Choroid plexus epithelial cell (primary cell): ENCODE measurements at regions not wholly inside any gene's neighbourhood (a gene's known extent, or its start where the extent isn't known, plus 50 kb on each side); places are given as distances from the start of the nearest gene placed in this dataset.
"Not testable (repeated sequence)": the region's sequence is repeated elsewhere in the genome, so short reads cannot be mapped to it uniquely, and the experiment has no call there.

Experiments
- DNase-seq: peaks from one replicate; pipeline ENCODE4 v3.0.0-alpha.2; 2010; ENCODE audit warnings: low read depth
- H3K4me3 ChIP-seq: 2 replicates; pipeline ENCODE4 v1.5.1; 2011; ENCODE audit warnings: low read depth, mild to moderate bottlenecking, control low read depth, low read length, moderate library complexity
- TF ChIP-seq, protein P1 (sequence below): conservative IDR thresholded peaks from 2 replicates; pipeline ENCODE4 v1.5.1; 2011; ENCODE audit warnings: low read depth, mild to moderate bottlenecking, control low read depth, inconsistent platforms, low read length, moderate library complexity

DNA sequence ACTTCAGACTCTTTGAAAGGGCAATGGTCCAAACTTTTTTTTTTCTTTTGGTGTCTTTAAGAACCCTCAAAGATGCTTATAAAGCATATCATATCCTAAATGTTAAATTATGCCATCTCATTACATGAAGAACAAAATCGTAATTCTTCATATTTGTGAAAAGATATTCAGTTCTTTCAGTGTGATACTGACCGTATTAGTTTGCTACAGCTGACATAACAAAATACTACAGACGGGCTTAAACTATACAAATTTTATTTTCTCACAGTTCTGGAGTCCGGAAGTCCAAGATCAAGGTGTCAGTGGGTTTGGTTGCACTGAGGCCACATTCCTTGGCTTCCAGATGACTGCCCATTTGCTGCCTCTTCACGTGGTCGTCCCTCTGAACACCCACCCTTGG is 1377.2 kb upstream of the ZEB2 start:
- TF ChIP-seq, protein P1, sequence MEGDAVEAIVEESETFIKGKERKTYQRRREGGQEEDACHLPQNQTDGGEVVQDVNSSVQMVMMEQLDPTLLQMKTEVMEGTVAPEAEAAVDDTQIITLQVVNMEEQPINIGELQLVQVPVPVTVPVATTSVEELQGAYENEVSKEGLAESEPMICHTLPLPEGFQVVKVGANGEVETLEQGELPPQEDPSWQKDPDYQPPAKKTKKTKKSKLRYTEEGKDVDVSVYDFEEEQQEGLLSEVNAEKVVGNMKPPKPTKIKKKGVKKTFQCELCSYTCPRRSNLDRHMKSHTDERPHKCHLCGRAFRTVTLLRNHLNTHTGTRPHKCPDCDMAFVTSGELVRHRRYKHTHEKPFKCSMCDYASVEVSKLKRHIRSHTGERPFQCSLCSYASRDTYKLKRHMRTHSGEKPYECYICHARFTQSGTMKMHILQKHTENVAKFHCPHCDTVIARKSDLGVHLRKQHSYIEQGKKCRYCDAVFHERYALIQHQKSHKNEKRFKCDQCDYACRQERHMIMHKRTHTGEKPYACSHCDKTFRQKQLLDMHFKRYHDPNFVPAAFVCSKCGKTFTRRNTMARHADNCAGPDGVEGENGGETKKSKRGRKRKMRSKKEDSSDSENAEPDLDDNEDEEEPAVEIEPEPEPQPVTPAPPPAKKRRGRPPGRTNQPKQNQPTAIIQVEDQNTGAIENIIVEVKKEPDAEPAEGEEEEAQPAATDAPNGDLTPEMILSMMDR, result no peak
- DNase-seq, result no peak
- H3K4me3 ChIP-seq, result no peak overlapping the region

DNA sequence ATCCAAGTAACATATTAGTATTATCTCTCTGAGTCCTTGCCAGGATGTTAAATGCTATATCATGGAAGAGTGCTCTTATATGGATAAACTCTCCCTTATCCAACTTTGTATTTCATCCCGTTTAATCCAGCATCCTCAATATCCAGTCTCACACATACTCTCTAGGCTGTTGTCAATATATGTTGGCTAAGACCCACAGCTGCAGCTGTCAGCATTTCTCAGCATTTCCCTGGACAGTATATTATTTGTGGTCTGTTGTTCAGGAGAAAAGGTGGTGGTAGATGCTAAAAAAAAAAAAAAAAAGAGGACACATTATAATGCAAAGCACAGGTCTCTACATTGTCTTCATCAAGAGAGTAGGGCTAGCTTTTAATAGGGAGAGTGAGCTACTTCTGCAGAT is 1368.0 kb upstream of the ZEB2 start:
- DNase-seq, result no peak
- H3K4me3 ChIP-seq, result no peak overlapping the region
- TF ChIP-seq, protein P1, result no peak

DNA sequence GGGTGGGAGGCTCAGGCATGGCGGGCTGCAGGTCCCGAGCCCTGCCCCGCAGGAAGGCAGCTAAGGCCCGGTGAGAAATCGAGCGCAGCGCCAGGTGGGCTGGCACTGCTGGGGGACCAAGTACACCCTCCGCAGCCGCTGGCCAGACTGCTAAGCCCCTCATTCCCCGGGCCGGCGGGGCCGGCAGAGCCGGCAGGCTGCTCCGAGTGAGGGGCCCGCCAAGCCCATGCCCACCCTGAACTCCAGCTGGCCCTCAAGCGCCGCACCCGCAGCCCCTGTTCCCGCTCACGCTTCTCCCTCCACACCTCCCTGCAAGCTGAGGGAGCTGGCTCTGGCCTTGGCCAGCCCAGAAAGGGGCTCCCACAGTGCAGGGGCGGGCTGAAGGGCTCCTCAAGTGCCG is 1361.1 kb upstream of the ZEB2 start:
- DNase-seq, H3K4me3 ChIP-seq: not testable (repeated sequence)

DNA sequence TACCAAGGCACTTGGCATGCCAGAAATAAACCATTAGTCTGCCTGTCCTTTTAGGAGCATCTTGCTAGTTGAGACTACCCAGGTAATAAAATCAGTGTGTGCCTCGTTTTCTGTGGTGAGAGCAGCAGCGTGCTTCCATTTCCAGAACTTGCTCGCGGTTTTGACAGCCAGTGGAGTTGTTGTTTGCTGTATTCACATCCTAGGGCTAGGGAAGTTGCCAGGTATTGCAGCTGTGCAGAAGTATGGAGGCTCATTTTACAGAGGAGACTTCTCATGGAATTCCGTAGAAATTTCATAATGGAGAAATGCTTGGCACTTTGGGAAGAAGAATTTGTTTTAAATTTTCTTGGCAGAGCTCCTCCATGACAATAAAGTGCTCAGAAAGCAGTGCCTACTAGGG is 1355.1 kb upstream of the ZEB2 start:
- no peak overlapping the region for H3K4me3 ChIP-seq
- no peak for DNase-seq
- TF ChIP-seq, protein P1, result no peak

DNA sequence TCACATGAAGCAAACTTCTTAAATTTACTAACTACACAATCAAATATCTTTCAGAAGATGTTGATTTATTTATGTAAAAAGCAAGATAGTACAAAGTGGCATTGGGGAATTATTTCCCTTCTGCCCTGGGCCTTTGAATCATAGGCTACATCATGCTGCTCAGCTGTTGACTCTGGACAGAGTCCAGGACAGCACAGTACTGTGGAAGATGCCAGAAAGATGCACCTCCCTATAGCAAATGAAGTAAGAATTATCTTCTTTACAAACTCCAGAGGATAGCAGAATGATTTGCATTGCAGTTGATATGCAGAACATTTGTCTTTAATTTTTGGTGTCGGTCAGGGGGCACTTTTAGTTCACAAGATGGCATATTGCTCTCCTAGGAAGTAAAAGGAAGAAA is 1354.5 kb upstream of the ZEB2 start:
- no peak overlapping the region for H3K4me3 ChIP-seq
- DNase-seq, result peak; percentile 92
- TF ChIP-seq, protein P1, result no peak

DNA sequence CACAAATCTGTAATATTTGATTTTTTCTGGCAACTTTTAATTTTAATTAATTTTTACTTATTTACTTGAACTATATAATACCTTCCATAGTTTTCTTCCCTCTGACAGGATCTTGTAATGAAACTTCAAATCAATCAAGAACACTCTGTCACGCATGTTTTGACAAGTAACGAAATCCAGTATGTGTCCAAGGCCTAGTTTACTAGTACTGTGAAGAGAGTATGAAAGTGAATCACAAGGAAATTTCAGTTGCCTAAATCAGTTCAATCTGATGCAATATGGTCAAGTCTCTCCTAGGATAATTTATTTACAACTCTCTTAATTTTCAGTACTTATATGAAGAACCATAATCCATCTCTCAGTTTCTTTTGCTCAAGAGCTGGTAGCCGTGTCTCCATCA is 1344.6 kb upstream of the ZEB2 start:
- no peak overlapping the region for H3K4me3 ChIP-seq
- TF ChIP-seq, protein P1, result no peak
- no peak for DNase-seq

DNA sequence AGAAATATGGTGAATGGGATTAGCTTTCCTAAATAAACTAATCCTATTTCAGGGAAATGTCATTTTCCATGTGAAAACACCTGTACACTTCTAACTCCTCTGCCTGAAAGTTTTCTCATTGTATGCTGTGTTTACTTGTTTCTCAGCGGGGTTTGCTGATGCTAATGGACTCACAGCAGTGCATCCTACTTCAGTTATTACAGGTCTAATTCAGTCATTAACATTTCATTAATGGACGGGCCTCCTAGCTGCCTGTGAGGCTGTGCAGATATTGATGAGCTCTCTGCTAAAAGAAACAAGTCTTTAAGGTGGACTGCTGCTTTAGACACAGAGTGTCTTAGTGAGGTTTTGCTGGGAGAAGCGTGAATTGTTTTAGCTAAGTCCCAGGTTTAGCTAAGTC is 1342.0 kb upstream of the ZEB2 start:
- no peak for DNase-seq

More for the DNA sequence above, 1342.0 kb upstream of the ZEB2 start:
- no peak overlapping the region for H3K4me3 ChIP-seq
- TF ChIP-seq, protein P1, result no peak
